Hematopoietic multipotent progenitor cell treated with erythropoietin and hydrocortisone succinate and interleukin-3 and kit ligand, for 6 days (in vitro differentiated cells): ENCODE measurements at regions not wholly inside any gene's neighbourhood (a gene's known extent, or its start where the extent isn't known, plus 50 kb on each side); places are given as distances from the start of the nearest gene placed in this dataset.

Experiments
- DNase-seq: peaks from one replicate; pipeline ENCODE4 v3.0.0-alpha.2; 2015

- DNase-seq = no peak
Measured at GRCh38 chr4:106512706-106513105, 144.1 kb upstream of the GIMD1 start.

- no peak for DNase-seq
Measured at GRCh38 chr4:106507440-106507839, 138.9 kb upstream of the GIMD1 start.

GRCh38 chr4:106503116-106504050, 134.8 kb upstream of the GIMD1 start:
- DNase-seq = no peak

- DNase-seq = peak; percentile 76
Measured at GRCh38 chr4:106502106-106502699, 133.6 kb upstream of the GIMD1 start.

DNA sequence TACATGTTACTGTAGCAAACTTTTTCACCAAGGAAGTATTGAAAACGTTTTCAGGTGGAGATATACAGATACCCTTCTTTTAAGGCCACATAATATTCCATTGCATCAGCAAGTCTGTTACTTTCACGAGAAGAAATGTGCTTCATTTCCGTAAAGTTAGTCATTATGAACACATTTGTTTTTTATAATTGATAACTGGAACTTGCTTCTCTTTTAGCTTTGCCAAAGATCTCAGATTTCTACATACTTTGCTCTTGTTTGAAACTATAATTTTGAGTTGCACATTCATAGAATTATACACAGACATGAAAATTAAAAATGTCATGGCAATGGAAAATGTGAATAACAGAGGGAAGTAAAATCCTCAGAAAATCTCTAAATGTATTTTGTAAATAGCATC, 128.7 kb upstream of the GIMD1 start:
- DNase-seq = no peak

- DNase-seq = no peak
Measured at GRCh38 chr4:106496061-106496460, 127.5 kb upstream of the GIMD1 start.

DNA sequence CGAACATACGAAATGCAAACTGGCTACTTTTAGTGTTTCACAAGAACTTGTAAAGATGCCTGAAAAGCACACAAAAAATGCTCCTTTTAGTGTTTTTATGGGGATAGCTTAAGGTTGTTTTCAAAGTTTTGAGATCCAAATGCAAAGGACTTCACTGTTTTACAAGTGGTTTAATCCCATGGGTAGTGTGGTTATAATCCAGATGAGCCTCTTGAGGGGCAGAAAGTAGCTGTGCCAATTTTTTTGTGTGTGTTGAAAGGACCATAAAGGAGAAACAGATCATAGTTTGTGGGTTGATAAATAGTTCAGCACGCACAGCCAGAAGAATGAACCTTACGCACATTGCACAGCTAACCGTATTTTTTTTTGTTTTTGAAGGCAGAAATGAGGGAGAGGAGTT, 126.9 kb upstream of the GIMD1 start:
- DNase-seq = no peak

DNA sequence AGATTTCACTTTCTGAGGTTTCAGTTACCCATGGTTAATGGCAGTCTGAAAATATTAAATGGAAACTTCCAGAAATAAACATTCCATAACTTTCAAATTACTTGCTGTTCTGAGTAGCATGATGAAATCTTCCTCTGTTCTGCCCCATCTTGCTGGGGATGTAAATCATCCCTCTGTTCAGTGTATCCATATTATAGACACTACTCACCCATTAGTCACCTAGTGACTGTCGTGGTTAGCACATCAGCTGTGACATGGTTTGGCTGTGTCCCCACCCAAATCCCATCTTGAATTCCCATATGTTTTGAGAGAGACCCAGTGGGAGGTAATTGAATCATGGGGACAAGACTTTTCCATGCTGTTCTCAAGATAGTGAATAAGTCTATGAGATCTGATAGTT, 125.5 kb upstream of the GIMD1 start:
- no peak for DNase-seq

- DNase-seq = no peak
Measured at GRCh38 chr4:106493086-106493485, 124.5 kb upstream of the GIMD1 start.

DNA sequence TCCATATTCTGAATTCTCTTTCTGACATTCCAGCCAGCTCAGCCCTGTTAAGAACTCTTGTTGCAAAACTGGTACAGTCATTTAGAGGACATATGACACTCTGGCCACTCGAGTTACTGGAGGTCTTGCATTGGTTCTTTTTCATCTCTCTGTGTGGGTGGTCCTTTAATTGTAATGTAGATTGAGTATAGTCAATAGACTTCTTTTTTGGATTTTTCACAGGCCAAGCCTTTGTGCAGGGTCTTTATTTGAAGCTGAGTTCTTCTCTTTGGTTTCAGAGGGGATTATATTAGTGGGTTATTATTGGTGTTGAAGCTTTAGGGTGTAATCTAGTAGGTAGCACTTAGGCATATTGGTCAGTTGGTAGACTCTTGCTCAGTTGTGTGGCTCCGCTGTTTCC, 118.0 kb upstream of the GIMD1 start:
- no peak for DNase-seq

GRCh38 chr4:106481801-106482200, 113.2 kb upstream of the GIMD1 start:
- DNase-seq = no peak

DNA sequence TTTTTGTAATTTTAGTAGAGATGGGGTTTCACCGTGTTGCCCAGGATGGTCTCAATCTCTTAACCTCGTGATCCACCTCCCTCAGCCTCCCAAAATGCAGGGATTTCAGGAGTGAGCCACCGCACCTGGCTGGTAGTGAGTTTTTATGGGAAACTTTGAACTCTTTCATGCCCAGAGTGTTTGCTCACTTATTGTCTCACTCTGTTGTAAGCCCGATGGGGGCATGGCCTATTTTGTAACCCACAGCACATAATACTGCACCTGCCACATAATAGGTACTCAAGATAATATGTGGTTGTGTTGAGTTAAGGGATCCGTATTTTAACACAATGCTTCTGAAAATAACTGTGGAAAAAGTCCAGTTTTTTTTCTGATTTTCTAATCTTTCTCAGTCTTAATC, 109.6 kb upstream of the GIMD1 start:
- DNase-seq = no peak

DNA sequence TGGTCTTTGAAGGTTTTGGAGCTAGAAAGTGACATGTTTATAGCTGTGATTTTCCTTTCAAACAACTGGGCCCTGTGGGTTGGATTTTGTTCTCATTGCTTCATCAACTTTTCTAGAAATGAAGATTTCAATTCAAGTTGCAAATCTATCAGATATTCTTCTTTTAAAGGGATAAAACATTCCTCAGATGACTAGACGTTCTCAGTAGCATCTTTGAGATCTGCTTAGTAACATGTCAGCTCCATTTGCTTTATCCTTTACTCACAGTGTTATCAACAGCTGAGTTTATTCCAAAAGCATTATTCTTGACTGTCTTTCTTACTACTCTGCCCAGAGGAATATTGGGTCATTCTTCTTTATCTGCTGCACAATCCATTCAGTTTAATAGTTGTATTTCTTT, 108.2 kb upstream of the GIMD1 start:
- DNase-seq = no peak

DNA sequence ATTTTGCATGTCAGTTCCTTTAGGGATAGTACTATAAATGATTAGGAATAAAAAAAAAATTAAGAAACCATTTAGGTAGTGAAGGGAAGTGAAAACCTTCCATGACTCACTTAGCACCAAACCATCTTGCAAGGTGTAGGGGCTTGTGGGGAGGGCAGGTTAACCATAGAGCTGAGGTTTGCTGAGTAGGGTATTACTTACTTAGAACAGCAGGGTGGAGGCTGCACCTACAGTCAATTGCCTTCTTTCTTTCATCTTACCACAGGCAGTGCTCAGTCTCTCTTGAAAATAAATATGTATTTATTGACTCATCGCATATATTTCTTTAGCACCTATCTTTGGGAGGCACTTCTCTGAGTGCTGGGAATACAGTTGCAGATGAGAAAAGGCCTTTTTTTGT, 104.9 kb upstream of the GIMD1 start:
- no peak for DNase-seq

DNA sequence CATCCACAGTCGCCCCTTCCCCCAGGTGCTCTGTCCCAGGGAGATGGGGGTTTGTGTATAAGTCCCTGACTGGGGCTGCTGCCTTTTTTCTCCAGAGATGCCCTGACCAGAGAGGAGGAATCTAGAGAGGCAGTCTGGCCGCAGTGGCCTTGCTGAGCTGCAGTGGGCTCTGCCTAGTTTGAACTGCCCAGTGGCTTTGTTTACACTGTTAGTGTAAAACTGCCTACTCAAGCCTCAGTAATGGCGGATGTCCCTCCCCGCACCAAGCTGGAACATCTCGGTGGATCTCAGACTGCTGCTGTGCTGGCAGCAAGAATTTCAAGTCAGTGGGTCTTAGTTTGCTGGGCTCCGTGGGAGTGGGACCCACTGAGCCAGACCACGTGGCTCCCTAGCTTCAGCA, 102.6 kb upstream of the GIMD1 start:
- DNase-seq = no peak

GRCh38 chr4:106463622-106464021, 95.0 kb upstream of the GIMD1 start:
- no peak for DNase-seq

DNA sequence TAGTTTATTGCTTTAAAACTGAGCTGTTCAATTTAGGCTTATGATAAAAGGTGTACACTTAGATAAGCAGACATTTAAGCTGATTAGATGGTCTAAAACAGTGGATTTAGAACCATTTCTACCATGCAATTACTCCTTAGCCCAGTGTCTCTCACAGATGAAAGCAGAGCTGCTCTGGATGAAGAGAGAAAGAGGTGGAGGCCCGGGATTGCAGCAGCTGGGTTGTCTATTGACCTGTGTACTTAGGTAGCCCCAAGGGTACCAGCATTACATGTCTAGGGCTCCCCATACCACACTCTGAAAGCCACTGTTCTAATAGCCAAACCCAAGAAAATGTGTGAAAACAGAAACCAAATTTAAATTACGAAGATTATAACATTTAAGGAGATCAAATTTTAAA, 86.0 kb upstream of the GIMD1 start:
- no peak for DNase-seq

GRCh38 chr4:106454021-106454420, 85.4 kb upstream of the GIMD1 start:
- no peak for DNase-seq

DNA sequence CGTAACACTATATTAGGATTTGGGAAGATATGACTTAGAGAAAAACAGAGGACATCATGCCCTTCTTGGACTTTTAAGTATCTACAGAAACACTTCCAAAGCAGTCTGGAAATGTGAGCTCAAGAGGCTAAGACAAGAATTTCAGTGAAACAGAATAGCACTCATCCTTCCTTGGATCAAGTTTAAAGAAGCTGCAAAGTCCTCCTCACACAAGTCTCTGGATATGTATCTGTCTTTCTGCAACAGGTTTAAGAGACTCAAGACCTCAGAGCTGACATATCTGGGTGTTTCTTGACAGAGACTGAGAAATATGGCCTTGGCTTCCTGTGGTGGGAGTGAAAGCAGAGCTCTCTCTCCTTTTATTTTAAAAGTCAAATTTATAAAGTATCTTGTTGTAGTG, 82.5 kb upstream of the GIMD1 start:
- DNase-seq = no peak

- no peak for DNase-seq
Measured at GRCh38 chr4:106450249-106450648, 81.7 kb upstream of the GIMD1 start.

GRCh38 chr4:106444557-106444956, 76.0 kb upstream of the GIMD1 start:
- DNase-seq = no peak

DNA sequence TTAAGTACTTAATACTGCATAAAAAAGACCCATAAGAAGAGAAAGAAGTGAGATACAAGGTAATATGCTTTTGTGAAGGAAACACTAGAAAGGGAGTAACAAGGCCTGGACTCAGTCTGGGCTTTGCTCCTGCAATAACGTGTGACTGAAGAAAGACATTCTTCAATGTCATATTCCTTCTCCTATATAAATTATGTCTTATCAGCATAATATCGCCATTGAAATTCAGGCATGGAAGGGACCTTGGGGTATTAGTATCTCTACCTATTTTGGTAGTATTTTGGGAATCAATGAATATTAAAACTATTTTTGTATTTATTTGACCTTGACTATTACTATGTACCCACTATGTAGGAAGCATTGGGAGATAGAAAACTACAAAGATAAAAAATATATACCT, 62.2 kb upstream of the GIMD1 start:
- no peak for DNase-seq

DNA sequence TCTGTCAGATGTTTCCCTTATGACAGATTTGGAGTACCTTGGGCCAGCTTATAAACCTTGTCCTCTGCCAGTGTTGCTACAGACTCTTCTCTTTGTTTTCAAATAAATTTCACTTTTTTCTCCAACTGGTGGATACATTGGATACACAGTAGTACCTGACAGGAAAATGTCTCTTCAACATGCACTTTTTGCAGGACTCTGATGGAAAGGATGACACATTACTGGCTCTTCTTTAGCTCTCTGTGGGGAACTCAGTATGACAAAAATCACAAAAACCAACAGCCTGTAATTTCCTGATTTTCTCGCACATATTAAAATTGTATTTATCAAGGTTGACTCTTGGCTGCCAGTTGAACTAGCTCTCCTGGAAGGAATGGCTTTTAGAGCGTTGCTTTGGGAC, 61.3 kb upstream of the GIMD1 start:
- no peak for DNase-seq

GRCh38 chr4:106426069-106426468, 57.5 kb upstream of the GIMD1 start:
- DNase-seq = no peak

GRCh38 chr4:106425576-106425975, 57.0 kb upstream of the GIMD1 start:
- no peak for DNase-seq
